Lower lobe of right lung (tissue), 2 donors: ENCODE measurements at regions not wholly inside any gene's neighbourhood (a gene's known extent, or its start where the extent isn't known, plus 50 kb on each side); places are given as distances from the start of the nearest gene placed in this dataset.
A peak's percentile ranks its signal among the peaks of the same experiment; 100 is the strongest.
"Not testable (repeated sequence)": the region's sequence is repeated elsewhere in the genome, so short reads cannot be mapped to it uniquely, and the experiment has no call there.

ENCODE experiments used
- ATAC-seq, 2 donors: fragments of 200-7000 bp; cut with Tn5 transposase; one replicate each; pipeline ENCODE4 v1.9.1; 2020 to 2022; ENCODE audit warnings: mild to moderate bottlenecking in 2 of 2, moderate library complexity in 2 of 2
- DNase-seq: peaks from one replicate; pipeline ENCODE4 v3.0.0-alpha.2; 2020
- H3K27ac ChIP-seq: fragments of 200-600 bp; one replicate; pipeline ENCODE4 v1.8.0; 2022
- H3K27me3 ChIP-seq: fragments of 200-600 bp; one replicate; pipeline ENCODE4 v1.8.0; 2022; ENCODE audit warnings: low read depth
- H3K36me3 ChIP-seq: fragments of 200-600 bp; one replicate; pipeline ENCODE4 v1.8.0; 2022; ENCODE audit warnings: mild to moderate bottlenecking
- H3K4me1 ChIP-seq: fragments of 200-600 bp; one replicate; pipeline ENCODE4 v1.8.0; 2022
- H3K4me3 ChIP-seq: fragments of 200-600 bp; one replicate; pipeline ENCODE4 v1.8.0; 2022; ENCODE audit warnings: mild to moderate bottlenecking
- H3K9me3 ChIP-seq: fragments of 200-600 bp; one replicate; pipeline ENCODE4 v1.8.0; 2022
- intact Hi-C: fragments of 100-400 bp; cut with DNase I; formaldehyde crosslinking; loops from one replicate; pipeline ENCODE4 v1.11.0; 2022
- TF ChIP-seq, protein P1 (sequence below): fragments of 200-600 bp; IDR thresholded peaks from one replicate; pipeline ENCODE4 v1.8.0; 2022; ENCODE audit warnings: antibody characterized with exemption, mild to moderate bottlenecking
- donor health status: DM: no; HTN: yes; CAD: no; lungs with severe emphysema.

DNA sequence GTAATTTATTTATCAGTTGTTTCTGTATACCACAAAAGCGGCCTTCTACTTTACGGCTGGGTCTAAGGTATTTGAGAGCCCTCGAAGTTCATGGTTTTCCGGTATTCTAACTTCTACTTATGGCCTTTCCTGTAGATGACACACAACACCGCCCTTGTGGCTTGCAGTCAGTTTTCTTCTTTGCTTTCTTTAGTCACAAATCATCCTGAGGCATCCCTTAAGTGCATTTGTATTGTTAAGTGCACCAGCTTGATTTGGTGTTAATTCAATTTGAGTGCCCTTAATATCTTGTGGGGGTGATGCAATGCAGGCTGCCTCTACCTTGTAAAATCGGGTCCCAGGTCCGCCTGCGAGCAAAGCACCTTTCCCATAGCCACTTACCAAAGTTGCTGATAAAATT is 511.9 kb downstream of the CCDC171 start:
- TF ChIP-seq, protein P1, sequence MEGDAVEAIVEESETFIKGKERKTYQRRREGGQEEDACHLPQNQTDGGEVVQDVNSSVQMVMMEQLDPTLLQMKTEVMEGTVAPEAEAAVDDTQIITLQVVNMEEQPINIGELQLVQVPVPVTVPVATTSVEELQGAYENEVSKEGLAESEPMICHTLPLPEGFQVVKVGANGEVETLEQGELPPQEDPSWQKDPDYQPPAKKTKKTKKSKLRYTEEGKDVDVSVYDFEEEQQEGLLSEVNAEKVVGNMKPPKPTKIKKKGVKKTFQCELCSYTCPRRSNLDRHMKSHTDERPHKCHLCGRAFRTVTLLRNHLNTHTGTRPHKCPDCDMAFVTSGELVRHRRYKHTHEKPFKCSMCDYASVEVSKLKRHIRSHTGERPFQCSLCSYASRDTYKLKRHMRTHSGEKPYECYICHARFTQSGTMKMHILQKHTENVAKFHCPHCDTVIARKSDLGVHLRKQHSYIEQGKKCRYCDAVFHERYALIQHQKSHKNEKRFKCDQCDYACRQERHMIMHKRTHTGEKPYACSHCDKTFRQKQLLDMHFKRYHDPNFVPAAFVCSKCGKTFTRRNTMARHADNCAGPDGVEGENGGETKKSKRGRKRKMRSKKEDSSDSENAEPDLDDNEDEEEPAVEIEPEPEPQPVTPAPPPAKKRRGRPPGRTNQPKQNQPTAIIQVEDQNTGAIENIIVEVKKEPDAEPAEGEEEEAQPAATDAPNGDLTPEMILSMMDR = no peak
- DNase-seq = no peak
- Histone ChIP-seq H3K27me3 (no peaks in the 10 kb centered on the region), H3K27ac (no peak overlapping the region), H3K36me3 (no peaks in the 10 kb centered on the region), H3K4me1 (no peaks in the 10 kb centered on the region), H3K4me3 (no peak overlapping the region), H3K9me3 (no peaks in the 10 kb centered on the region)
- intact Hi-C loops = no loop called here
- no peak for ATAC-seq

DNA sequence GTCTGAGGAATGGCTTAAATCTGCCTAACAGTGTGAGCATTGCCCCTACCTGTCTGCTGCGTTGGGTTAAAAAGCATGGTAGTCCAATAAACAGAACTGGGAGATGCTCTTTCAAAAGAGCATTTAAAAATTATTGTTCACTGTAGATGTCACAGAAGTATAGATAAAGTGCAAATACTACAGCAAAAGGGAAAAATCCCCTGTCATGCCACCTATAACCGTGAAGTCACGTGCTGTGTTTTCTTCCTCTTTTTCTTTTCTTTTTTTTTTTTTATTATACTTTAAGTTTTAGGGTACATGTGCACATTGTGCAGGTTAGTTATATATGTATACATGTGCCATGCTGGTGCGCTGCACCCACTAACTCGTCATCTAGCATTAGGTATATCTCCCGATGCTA is 513.4 kb downstream of the CCDC171 start:
- intact Hi-C loops, ATAC-seq, H3K9me3 ChIP-seq, H3K36me3 ChIP-seq, H3K27ac ChIP-seq, DNase-seq, H3K27me3 ChIP-seq, H3K4me3 ChIP-seq, H3K4me1 ChIP-seq: not testable (repeated sequence)

DNA sequence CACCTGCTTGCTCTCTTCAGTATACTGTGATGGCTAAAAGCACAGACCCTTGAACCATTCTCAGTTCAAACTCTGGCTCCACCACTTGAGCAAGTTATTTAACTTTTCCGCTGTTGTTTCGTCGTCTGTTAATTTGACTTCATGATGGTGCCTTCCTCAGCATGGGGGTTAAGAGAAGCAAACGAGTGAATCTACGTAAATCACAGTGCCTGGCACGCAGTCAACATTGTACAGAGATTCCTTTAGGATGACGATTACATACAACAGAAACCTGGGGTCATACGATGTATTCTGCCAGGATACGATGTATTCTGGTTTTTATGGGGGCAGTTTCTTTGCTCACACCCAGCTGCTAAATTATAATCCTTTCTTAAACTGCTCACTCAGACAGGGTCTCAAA is 515.6 kb downstream of the CCDC171 start:
- intact Hi-C loops = no loop called here
- Histone ChIP-seq H3K36me3 (no peaks in the 10 kb centered on the region), H3K4me3 (no peak overlapping the region), H3K4me1 (no peaks in the 10 kb centered on the region), H3K9me3 (no peaks in the 10 kb centered on the region), H3K27ac (no peak overlapping the region), H3K27me3 (no peaks in the 10 kb centered on the region)
- DNase-seq (no peak), ATAC-seq (no peak)
- TF ChIP-seq, protein P1 = no peak

DNA sequence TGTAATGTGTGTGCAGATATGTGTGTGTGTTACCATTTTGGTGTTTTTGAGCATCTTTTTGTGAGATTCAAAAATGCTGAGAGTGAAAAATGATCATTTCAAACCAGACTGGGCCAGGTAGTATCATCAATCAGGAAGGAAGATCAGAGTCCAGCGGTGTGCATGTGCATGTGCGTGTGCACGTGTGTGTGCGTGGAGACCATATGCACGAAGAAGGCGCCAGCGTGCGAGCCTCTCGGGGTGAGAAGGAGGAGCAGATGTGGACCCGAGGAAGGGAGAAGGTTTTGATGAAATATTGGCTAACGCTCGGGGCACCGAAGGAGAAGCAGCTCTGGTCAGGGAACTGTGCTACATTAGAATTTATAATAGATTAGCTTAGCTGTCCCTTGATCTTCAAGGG is 516.4 kb downstream of the CCDC171 start:
- no peak overlapping the region for H3K27ac ChIP-seq
- no peak for ATAC-seq
- intact Hi-C loops = no loop called here
- TF ChIP-seq, protein P1 = no peak
- no peak for DNase-seq
- no peaks in the 10 kb centered on the region for H3K27me3 ChIP-seq
- H3K4me3 ChIP-seq = no peak overlapping the region
- no peaks in the 10 kb centered on the region for H3K36me3 ChIP-seq
- H3K4me1 ChIP-seq = no peaks in the 10 kb centered on the region
- no peaks in the 10 kb centered on the region for H3K9me3 ChIP-seq

DNA sequence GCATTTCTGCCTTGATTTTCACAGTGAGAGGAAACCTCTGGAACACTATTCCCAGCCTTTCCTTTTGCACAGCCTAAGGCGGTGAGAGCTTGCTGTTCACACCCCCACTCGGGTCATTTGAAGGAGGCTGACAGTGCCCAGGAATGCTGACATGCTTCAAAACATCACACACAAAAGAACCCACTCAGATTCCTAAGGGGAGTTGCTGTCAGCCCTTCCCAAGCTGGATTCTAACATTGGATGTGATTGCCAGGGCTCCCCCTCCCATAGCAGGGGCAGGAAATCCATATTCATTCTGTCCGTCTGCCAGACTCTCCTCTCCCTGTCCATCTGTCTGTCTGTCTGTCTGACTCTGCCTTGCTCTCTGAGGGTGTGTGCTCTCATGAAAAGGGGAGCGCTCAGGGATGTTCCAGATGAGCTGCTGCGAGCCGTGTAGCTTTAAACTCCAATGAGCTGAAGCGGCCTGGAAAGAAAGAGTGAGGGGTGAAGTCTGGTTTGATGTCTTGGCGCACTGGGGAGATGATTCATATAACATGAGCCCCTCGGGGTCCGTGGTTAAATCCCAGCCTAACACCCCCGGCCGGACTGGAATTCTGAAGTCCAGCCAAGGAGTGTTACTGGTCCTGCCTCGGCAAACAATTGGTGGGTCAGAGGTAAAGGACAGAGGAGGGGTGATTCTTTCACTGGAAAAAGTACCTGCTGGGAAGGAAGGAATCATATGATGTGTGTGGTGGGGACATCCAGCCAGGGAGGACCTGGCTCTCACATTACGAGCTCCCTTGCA is 517.0 kb downstream of the CCDC171 start:
- H3K27ac ChIP-seq = no peak overlapping the region
- H3K27me3 ChIP-seq = no peaks in the 10 kb centered on the region
- H3K4me3 ChIP-seq = no peak overlapping the region
- no peaks in the 10 kb centered on the region for H3K4me1 ChIP-seq
- DNase-seq (no peak), ATAC-seq (peak in 1 of 2 donors; percentile 23)
- TF ChIP-seq, protein P1 = no peak
- no peaks in the 10 kb centered on the region for H3K9me3 ChIP-seq
- no peaks in the 10 kb centered on the region for H3K36me3 ChIP-seq
- intact Hi-C loops = no loop called here

DNA sequence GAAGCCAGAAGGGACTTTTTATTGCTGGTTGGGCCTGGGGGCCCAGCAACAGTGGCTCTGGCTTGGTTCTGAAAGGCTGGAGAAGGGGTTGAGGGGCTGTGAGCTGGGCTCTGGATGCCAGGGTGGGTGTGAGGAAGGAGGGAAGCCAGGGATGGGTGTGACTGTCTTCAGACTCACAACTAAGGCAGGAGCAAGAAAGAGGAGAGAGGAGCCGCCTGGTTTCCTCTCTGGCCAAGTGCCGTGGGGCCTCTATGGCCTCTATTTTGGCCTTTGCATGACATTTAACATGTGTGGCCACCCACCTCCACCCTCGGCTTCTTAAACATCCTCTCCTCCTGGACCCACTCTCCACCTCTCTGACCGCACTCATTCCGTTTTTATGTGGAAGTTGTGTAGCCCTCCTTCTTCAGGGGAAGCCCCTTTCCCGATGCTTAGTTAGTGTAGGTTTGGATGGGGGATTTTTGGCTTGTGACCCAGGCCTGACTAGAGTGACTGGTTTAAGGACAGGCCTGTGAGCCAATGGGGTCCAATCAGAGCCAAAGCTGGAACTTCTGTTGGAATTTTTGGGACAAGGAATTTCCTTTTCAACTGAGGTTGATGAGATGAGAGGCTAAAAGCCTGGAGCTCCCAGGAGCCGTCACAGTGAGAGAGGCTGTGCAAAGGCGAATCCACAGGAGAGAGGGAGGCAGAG is 517.8 kb downstream of the CCDC171 start:
- ATAC-seq = no peak
- no peak for DNase-seq
- H3K36me3 ChIP-seq = no peaks in the 10 kb centered on the region
- H3K4me1 ChIP-seq = no peaks in the 10 kb centered on the region
- no peak overlapping the region for H3K27ac ChIP-seq
- H3K27me3 ChIP-seq = no peaks in the 10 kb centered on the region
- no peaks in the 10 kb centered on the region for H3K9me3 ChIP-seq
- TF ChIP-seq, protein P1 = no peak
- H3K4me3 ChIP-seq = no peak overlapping the region
- intact Hi-C loops = no loop called here
